ENCODE measurements at regions not wholly inside any gene's neighbourhood (a gene's known extent, or its start where the extent isn't known, plus 50 kb on each side); places are given as distances from the start of the nearest gene placed in this dataset.

DNA sequence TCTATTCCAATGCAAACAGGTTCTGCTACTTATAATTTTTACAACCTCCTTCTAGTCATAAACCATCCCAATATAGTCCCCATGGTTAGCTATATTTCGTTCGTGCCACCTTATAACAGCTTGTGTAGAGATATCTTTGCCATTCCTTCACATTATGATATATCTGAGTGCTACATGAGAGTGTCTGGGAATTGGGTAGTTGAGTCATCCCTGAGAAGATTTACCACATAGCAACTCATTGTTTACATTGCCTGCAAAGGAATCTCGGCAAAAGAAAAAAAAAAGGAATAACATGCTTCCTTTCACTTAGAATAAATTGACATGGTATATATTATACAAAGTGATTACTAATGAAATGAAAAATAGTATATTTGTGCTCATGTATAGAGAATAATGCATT is 86.0 kb upstream of the VGLL3 start:
- TF ChIP-seq, protein P1, sequence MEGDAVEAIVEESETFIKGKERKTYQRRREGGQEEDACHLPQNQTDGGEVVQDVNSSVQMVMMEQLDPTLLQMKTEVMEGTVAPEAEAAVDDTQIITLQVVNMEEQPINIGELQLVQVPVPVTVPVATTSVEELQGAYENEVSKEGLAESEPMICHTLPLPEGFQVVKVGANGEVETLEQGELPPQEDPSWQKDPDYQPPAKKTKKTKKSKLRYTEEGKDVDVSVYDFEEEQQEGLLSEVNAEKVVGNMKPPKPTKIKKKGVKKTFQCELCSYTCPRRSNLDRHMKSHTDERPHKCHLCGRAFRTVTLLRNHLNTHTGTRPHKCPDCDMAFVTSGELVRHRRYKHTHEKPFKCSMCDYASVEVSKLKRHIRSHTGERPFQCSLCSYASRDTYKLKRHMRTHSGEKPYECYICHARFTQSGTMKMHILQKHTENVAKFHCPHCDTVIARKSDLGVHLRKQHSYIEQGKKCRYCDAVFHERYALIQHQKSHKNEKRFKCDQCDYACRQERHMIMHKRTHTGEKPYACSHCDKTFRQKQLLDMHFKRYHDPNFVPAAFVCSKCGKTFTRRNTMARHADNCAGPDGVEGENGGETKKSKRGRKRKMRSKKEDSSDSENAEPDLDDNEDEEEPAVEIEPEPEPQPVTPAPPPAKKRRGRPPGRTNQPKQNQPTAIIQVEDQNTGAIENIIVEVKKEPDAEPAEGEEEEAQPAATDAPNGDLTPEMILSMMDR (IDR thresholded peaks at IDR 0.05), result no peak
- TF ChIP-seq POLR2A (IDR thresholded peaks at IDR 0.05), result no peak
- TF ChIP-seq POLR2AphosphoS5 (IDR thresholded peaks at IDR 0.05), result peak; percentile 44

Measured in prostate gland (tissue), 2 donors.